MM.1S (cell line): ENCODE measurements at regions not wholly inside any gene's neighbourhood (a gene's known extent, or its start where the extent isn't known, plus 50 kb on each side); places are given as distances from the start of the nearest gene placed in this dataset.

ENCODE experiments used
- DNase-seq: peaks from one replicate; pipeline ENCODE4 v3.0.0-alpha.2; 2015
- H2AFZ ChIP-seq: fragments of 300-600 bp; sonication (generic); 2 replicates; pipeline ENCODE4 v1.6.0; 2016; ENCODE audit warnings: antibody characterized with exemption, low read length
- H3F3A ChIP-seq: fragments of 300-600 bp; sonication (generic); 2 replicates; pipeline ENCODE4 v1.6.1; 2016; ENCODE audit warnings: mild to moderate bottlenecking, antibody characterized with exemption, low read length, moderate library complexity, mixed read lengths; ENCODE audit not compliant: insufficient read depth
- H3K27ac ChIP-seq: fragments of 300-600 bp; sonication (generic); 2 replicates; pipeline ENCODE4 v1.5.1; 2016; ENCODE audit warnings: mild to moderate bottlenecking, low read length
- H3K27me3 ChIP-seq: fragments of 300-600 bp; sonication (generic); replicated peaks from 2 replicates; pipeline ENCODE4 v1.6.0; 2016; ENCODE audit warnings: low read length; ENCODE audit not compliant: insufficient read depth
- H3K36me3 ChIP-seq: fragments of 300-600 bp; sonication (generic); replicated peaks from 2 replicates; pipeline ENCODE4 v1.6.1; 2016; ENCODE audit warnings: mild to moderate bottlenecking, low read length, mixed read lengths; ENCODE audit not compliant: insufficient read depth
- H3K4me1 ChIP-seq: fragments of 300-600 bp; sonication (generic); 2 replicates; pipeline ENCODE4 v1.6.1; 2016; ENCODE audit warnings: low read length, mixed read lengths
- H3K4me2 ChIP-seq: fragments of 300-600 bp; sonication (generic); 2 replicates; pipeline ENCODE4 v1.6.0; 2016; ENCODE audit warnings: low read depth, low read length
- H3K4me3 ChIP-seq: fragments of 300-600 bp; sonication (generic); 2 replicates; pipeline ENCODE4 v1.5.1; 2016; ENCODE audit warnings: low read length, mixed read lengths
- H3K79me2 ChIP-seq: fragments of 300-600 bp; sonication (generic); 2 replicates; pipeline ENCODE4 v1.6.1; 2016; ENCODE audit warnings: mixed run types, low read length, mixed read lengths
- H3K9ac ChIP-seq: fragments of 300-600 bp; sonication (generic); 2 replicates; pipeline ENCODE4 v1.6.1; 2016; ENCODE audit warnings: low read length, mixed read lengths
- H3K9me2 ChIP-seq: fragments of 300-600 bp; sonication (generic); replicated peaks from 2 replicates; pipeline ENCODE4 v1.6.1; 2016; ENCODE audit warnings: mild to moderate bottlenecking, low read length, mixed read lengths; ENCODE audit not compliant: insufficient read depth
- H3K9me3 ChIP-seq: fragments of 300-600 bp; sonication (generic); replicated peaks from 2 replicates; pipeline ENCODE4 v1.6.1; 2016; ENCODE audit warnings: mild to moderate bottlenecking, low read length, mixed read lengths; ENCODE audit not compliant: insufficient read depth
- H4K20me1 ChIP-seq: fragments of 300-600 bp; sonication (generic); 2 replicates; pipeline ENCODE4 v1.6.1; 2016; ENCODE audit warnings: mild to moderate bottlenecking, low read length, moderate library complexity, mixed read lengths; ENCODE audit not compliant: insufficient read depth
- CTCF ChIP-seq: fragments of 300-600 bp; sonication (generic); IDR thresholded peaks from 2 replicates; pipeline ENCODE4 v1.5.1; 2016; ENCODE audit warnings: antibody characterized with exemption, low read length, mixed read lengths
- EZH2 ChIP-seq: fragments of 300-600 bp; sonication (generic); optimal IDR thresholded peaks from 2 replicates; pipeline ENCODE3; 2017; ENCODE audit warnings: low read depth, mild to moderate bottlenecking, antibody characterized with exemption, low read length, mixed read lengths
- EZH2phosphoT487 ChIP-seq: fragments of 300-600 bp; sonication (generic); IDR thresholded peaks from 2 replicates; pipeline ENCODE4 v1.6.1; 2018; ENCODE audit warnings: antibody characterized with exemption, low read length

DNA sequence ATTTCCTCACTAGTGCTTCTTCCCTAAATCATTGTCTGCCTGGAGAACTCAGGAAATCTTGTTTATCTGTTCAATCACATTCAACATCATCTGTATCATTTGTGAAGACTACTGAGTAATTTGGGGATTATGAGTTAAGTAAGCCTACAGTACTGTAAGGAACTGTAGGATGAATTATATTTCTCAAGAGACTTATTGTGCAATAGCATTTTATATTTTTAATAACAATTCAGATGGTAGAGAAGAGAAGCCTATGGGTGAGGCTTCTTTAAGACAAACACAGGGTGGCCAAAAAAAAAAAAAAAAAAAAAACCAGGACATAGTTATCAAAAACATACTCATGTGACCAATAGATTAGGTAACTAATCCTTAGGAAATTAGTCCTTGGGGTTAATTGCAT, 282.7 kb downstream of the FAM181B start:
- Histone ChIP-seq H3K4me2 (no peak overlapping the region), H3K36me3 (no peaks in the 10 kb centered on the region), H3K4me3 (no peak overlapping the region), H2AFZ (no peak overlapping the region), H4K20me1 (no peaks in the 10 kb centered on the region), H3K4me1 (no peaks in the 10 kb centered on the region), H3K27ac (no peak overlapping the region), H3K27me3 (no peaks in the 10 kb centered on the region), H3F3A (no peaks in the 10 kb centered on the region), H3K9me2 (no peaks in the 10 kb centered on the region), H3K9me3 (no peaks in the 10 kb centered on the region), H3K79me2 (no peaks in the 10 kb centered on the region), H3K9ac (no peak overlapping the region)
- no peak for TF ChIP-seq CTCF
- TF ChIP-seq EZH2phosphoT487: no peak
- TF ChIP-seq EZH2: no peak
- DNase-seq: no peak

DNA sequence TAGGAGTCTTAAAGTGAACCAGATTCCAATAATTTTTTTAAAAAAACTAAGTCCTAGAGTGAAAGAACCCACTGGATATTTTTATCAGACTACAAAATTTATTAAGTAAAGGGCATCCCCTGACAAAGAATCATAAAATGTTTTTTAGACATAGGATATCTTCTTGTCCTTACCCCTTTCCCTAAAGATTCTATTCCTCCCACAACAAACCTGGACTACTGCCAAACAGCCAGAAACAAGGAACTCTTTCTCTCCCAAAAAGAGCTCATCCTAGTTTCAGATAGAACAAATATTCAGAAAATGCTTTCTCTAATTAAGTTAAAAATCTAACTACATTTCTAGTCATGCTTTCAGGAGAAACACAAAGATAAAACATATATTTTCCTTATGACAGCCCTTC, 327.1 kb downstream of the FAM181B start:
- H3K4me2 ChIP-seq: no peak overlapping the region
- no peak for DNase-seq

DNA sequence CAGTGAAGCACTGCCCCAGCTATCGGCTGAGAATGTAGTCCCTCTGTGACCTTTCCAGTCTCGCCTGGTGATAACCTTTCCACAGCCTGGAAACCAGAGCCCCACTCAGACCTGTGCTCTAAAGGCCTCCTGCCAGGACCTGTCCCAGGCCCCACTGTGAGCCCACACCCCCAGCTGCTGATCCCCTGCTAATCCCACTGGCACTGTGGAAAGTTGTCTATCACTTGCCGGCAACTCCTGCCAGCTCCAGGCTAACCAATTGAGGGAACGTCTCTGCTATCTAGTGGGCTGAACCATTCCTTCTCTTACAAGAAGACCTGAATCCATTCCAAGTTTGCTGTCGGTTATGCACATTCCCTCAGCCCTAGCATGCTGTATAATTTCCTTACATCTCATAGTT, 328.2 kb downstream of the FAM181B start:
- no peaks in the 10 kb centered on the region for H3F3A ChIP-seq
- no peaks in the 10 kb centered on the region for H3K9me3 ChIP-seq
- TF ChIP-seq EZH2 (no peak), EZH2phosphoT487 (no peak)
- no peak for DNase-seq
- no peak overlapping the region for H3K4me2 ChIP-seq
- no peak overlapping the region for H3K4me3 ChIP-seq
- no peak overlapping the region for H3K27ac ChIP-seq
- no peaks in the 10 kb centered on the region for H4K20me1 ChIP-seq
- H3K27me3 ChIP-seq: no peaks in the 10 kb centered on the region
- no peaks in the 10 kb centered on the region for H3K36me3 ChIP-seq
- no peaks in the 10 kb centered on the region for H3K79me2 ChIP-seq
- H3K4me1 ChIP-seq: no peaks in the 10 kb centered on the region
- H3K9me2 ChIP-seq: no peaks in the 10 kb centered on the region
- H2AFZ ChIP-seq: no peak overlapping the region
- H3K9ac ChIP-seq: no peak overlapping the region

More for the DNA sequence above, 327.1 kb downstream of the FAM181B start:
- Histone ChIP-seq H3K4me3 (no peak overlapping the region), H3F3A (no peaks in the 10 kb centered on the region), H2AFZ (no peak overlapping the region), H4K20me1 (no peaks in the 10 kb centered on the region), H3K27ac (no peak overlapping the region), H3K79me2 (no peaks in the 10 kb centered on the region), H3K9ac (no peak overlapping the region), H3K4me1 (no peaks in the 10 kb centered on the region), H3K36me3 (no peaks in the 10 kb centered on the region), H3K27me3 (no peaks in the 10 kb centered on the region), H3K9me3 (no peaks in the 10 kb centered on the region), H3K9me2 (no peaks in the 10 kb centered on the region)
- TF ChIP-seq EZH2 (no peak), CTCF (no peak), EZH2phosphoT487 (no peak)

GRCh38 chr11:82404981-82405380, 328.7 kb downstream of the FAM181B start:
- no peaks in the 10 kb centered on the region for H3K4me1 ChIP-seq
- no peaks in the 10 kb centered on the region for H3F3A ChIP-seq
- no peak overlapping the region for H3K4me3 ChIP-seq
- no peak overlapping the region for H3K9ac ChIP-seq
- H3K79me2 ChIP-seq: no peaks in the 10 kb centered on the region
- no peaks in the 10 kb centered on the region for H3K9me2 ChIP-seq
- H3K9me3 ChIP-seq: no peaks in the 10 kb centered on the region
- H3K27ac ChIP-seq: no peak overlapping the region
- TF ChIP-seq CTCF (no peak), EZH2phosphoT487 (no peak), EZH2 (no peak)
- no peak for DNase-seq
- no peak overlapping the region for H2AFZ ChIP-seq
- H3K27me3 ChIP-seq: no peaks in the 10 kb centered on the region
- no peaks in the 10 kb centered on the region for H4K20me1 ChIP-seq
- H3K4me2 ChIP-seq: no peak overlapping the region
- no peaks in the 10 kb centered on the region for H3K36me3 ChIP-seq
